Liver (tissue), 3 donors: ENCODE measurements at regions not wholly inside any gene's neighbourhood (a gene's known extent, or its start where the extent isn't known, plus 50 kb on each side); places are given as distances from the start of the nearest gene placed in this dataset.

ENCODE experiments used
- JUND ChIP-seq, 2 donors: IDR thresholded peaks; 2 replicates each; pipeline ENCODE4 v1.6.1; 2016; ENCODE audit warnings: antibody characterized with exemption in 2 of 2
- RAD21 ChIP-seq, 2 donors: IDR thresholded peaks; 2 replicates each; pipeline ENCODE4 v1.6.1; 2016; ENCODE audit warnings: antibody characterized with exemption in 2 of 2, mild to moderate bottlenecking in 2 of 2
- RXRA ChIP-seq, 2 donors: IDR thresholded peaks; 2 replicates each; pipeline ENCODE4 v1.6.1; 2017 to 2018; ENCODE audit warnings: antibody characterized with exemption in 2 of 2, mild to moderate bottlenecking in 1 of 2
- TAF1 ChIP-seq: conservative IDR thresholded peaks from 2 replicates; pipeline ENCODE4 v1.6.1; 2016; ENCODE audit warnings: antibody characterized with exemption, mild to moderate bottlenecking
- YY1 ChIP-seq: IDR thresholded peaks from 2 replicates; pipeline ENCODE4 v1.6.1; 2016; ENCODE audit warnings: antibody characterized with exemption, mild to moderate bottlenecking
- TF ChIP-seq, protein P1 (sequence below): fragments of 150-350 bp; IDR thresholded peaks from 2 replicates; pipeline ENCODE4 v1.5.1; 2017; ENCODE audit warnings: improper control_type of control experiment, low read depth, low read length; ENCODE audit not compliant: missing input control
- TF ChIP-seq, protein P2 (sequence below): IDR thresholded peaks from 2 replicates; pipeline ENCODE4 v1.6.1; 2016; ENCODE audit warnings: antibody characterized with exemption
- donor health status: healthy.
- donor health status: healthy.

DNA sequence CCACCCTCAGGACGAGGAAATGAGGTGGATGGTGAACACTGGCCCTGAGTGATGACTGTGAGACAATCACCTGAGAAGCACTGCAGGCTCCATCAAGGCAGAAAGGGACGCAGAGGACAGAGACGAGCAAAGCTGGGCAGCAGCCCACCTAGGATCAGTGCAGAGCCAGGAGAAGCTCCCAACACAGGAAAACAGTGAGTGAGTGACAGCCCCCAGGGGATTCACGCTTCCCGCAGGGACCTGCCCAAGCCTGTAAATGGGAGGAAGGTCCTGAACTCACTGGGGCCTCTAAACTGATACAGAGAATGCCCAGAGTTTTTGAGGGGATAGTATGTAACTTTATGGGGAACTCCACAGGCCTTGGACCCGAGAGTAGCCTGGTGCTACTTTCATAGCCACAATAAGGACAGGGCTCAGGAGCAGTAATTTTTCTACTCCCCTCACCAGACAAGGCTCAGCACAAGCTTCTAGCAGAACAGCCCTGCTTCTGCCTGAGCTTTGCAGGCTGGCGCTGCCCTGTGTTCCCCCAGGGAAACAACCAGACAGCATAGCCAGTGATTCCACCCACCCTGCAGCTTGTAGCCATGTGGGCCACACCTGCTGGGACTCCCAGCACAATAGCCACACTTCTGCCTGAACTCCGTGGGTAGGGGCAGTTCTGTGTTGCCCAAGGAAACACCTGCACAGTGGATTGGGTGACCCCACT, 708.4 kb downstream of the POM121L12 start:
- TF ChIP-seq, protein P1, sequence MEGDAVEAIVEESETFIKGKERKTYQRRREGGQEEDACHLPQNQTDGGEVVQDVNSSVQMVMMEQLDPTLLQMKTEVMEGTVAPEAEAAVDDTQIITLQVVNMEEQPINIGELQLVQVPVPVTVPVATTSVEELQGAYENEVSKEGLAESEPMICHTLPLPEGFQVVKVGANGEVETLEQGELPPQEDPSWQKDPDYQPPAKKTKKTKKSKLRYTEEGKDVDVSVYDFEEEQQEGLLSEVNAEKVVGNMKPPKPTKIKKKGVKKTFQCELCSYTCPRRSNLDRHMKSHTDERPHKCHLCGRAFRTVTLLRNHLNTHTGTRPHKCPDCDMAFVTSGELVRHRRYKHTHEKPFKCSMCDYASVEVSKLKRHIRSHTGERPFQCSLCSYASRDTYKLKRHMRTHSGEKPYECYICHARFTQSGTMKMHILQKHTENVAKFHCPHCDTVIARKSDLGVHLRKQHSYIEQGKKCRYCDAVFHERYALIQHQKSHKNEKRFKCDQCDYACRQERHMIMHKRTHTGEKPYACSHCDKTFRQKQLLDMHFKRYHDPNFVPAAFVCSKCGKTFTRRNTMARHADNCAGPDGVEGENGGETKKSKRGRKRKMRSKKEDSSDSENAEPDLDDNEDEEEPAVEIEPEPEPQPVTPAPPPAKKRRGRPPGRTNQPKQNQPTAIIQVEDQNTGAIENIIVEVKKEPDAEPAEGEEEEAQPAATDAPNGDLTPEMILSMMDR = no peak
- TF ChIP-seq RXRA (IDR thresholded peaks at IDR 0.05) (no peak), JUND (IDR thresholded peaks at IDR 0.05) (no peak), YY1 (no peak), TAF1 (no peak), RAD21 (IDR thresholded peaks at IDR 0.05) (no peak)
- TF ChIP-seq, protein P2, sequence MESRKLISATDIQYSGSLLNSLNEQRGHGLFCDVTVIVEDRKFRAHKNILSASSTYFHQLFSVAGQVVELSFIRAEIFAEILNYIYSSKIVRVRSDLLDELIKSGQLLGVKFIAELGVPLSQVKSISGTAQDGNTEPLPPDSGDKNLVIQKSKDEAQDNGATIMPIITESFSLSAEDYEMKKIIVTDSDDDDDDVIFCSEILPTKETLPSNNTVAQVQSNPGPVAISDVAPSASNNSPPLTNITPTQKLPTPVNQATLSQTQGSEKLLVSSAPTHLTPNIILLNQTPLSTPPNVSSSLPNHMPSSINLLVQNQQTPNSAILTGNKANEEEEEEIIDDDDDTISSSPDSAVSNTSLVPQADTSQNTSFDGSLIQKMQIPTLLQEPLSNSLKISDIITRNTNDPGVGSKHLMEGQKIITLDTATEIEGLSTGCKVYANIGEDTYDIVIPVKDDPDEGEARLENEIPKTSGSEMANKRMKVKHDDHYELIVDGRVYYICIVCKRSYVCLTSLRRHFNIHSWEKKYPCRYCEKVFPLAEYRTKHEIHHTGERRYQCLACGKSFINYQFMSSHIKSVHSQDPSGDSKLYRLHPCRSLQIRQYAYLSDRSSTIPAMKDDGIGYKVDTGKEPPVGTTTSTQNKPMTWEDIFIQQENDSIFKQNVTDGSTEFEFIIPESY = no peak
